Cerebellar nuclear complex (tissue), 1 donor: ENCODE measurements at regions not wholly inside any gene's neighbourhood (a gene's known extent, or its start where the extent isn't known, plus 50 kb on each side); places are given as distances from the start of the nearest gene placed in this dataset.
A peak's percentile ranks its signal among the peaks of the same experiment; 100 is the strongest.
"Not testable (repeated sequence)": the region's sequence is repeated elsewhere in the genome, so short reads cannot be mapped to it uniquely, and the experiment has no call there.

Experiments used
- DNase-seq, 2 experiments: peaks; one replicate each; lab custom pipeline; 2025; lab: John Stamatoyannopoulos, UW

GRCh38 chr6:105537981-105538578, 135.2 kb upstream of the PREP start:
- no peak for DNase-seq

GRCh38 chr6:105536961-105537360, 134.1 kb upstream of the PREP start:
- no peak for DNase-seq

- no peak for DNase-seq
Measured at GRCh38 chr6:105533301-105533700, 130.4 kb upstream of the PREP start.

- no peak for DNase-seq
Measured at GRCh38 chr6:105526225-105526872, 123.5 kb upstream of the PREP start.

GRCh38 chr6:105522626-105523322, 119.9 kb upstream of the PREP start:
- no peak for DNase-seq

- no peak for DNase-seq
Measured at GRCh38 chr6:105519954-105520353, 117.1 kb upstream of the PREP start.

- not testable (repeated sequence) for DNase-seq
Measured at GRCh38 chr6:105518993-105519392, 116.1 kb upstream of the PREP start.

GRCh38 chr6:105515054-105515453, 112.2 kb upstream of the PREP start:
- no peak for DNase-seq

GRCh38 chr6:105514306-105514705, 111.4 kb upstream of the PREP start:
- no peak for DNase-seq

GRCh38 chr6:105511639-105512038, 108.8 kb upstream of the PREP start:
- no peak for DNase-seq

- no peak for DNase-seq
Measured at GRCh38 chr6:105510746-105511145, 107.9 kb upstream of the PREP start.

GRCh38 chr6:105509506-105510331, 106.8 kb upstream of the PREP start:
- peak in 1 of 2 experiments; percentile 37 for DNase-seq

- no peak for DNase-seq
Measured at GRCh38 chr6:105507811-105508210, 104.9 kb upstream of the PREP start.

- no peak for DNase-seq
Measured at GRCh38 chr6:105504706-105505105, 101.8 kb upstream of the PREP start.

GRCh38 chr6:105503641-105504040, 100.8 kb upstream of the PREP start:
- DNase-seq, result no peak

- no peak for DNase-seq
Measured at GRCh38 chr6:105501826-105502344, 99.0 kb upstream of the PREP start.

GRCh38 chr6:105501246-105501645, 98.4 kb upstream of the PREP start:
- DNase-seq, result no peak

GRCh38 chr6:105500693-105501092, 97.8 kb upstream of the PREP start:
- DNase-seq, result no peak

GRCh38 chr6:105499931-105500330, 97.0 kb upstream of the PREP start:
- DNase-seq, result no peak

- no peak for DNase-seq
Measured at GRCh38 chr6:105499136-105499870, 96.4 kb upstream of the PREP start.

- no peak for DNase-seq
Measured at GRCh38 chr6:105497549-105497948, 94.7 kb upstream of the PREP start.

- no peak for DNase-seq
Measured at GRCh38 chr6:105495515-105495914, 92.6 kb upstream of the PREP start.
